ENCODE measurements at regions not wholly inside any gene's neighbourhood (a gene's known extent, or its start where the extent isn't known, plus 50 kb on each side); places are given as distances from the start of the nearest gene placed in this dataset.
"Not testable (repeated sequence)": the region's sequence is repeated elsewhere in the genome, so short reads cannot be mapped to it uniquely, and the experiment has no call there.

DNA sequence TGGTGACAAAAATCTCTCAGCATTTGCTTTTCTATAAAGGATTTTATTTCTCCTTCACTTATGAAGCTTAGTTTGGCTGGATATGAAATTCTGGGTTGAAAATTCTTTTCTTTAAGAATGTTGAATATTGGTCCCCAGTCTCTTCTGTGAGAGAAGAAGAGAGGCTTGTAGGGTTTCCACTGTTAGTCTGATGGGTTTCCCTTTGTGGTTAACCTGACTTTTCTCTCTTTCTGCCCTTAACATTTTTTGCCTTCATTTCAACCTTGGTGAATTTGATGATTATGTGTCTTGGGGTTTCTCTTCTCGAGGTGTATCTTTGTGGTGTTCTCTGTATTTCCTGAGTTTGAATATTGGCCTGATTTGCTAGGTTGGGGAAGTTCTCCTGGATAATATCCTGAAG lies 116.9 kb upstream of the ZEB2 start:
- DNase-seq, result not testable (repeated sequence)

GRCh38 chr2:144632809-144633208 lies 112.9 kb upstream of the ZEB2 start:
- no peak for DNase-seq

- no peak for DNase-seq
Observed at GRCh38 chr2:144631636-144632035, 111.7 kb upstream of the ZEB2 start.

- DNase-seq, result no peak
Observed at GRCh38 chr2:144630459-144631215, 110.7 kb upstream of the ZEB2 start.

DNA sequence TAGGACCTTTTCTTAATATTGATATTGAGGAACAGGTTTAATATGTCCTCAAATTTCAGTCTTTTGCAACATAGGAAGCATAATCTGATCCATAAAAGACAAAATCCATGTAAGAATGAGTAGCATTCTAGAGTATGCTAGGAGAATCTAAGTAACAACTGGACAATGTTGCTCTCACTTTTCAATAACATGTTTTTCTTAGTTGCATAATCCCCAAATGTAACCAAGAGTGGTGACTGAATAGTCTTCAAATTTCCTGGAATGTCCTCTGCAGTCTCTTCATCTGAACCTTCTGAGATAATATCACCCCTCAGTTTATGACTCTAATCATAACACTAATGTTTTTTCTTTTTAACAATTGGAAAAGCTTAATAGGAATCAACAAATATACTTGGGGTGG lies 110.0 kb upstream of the ZEB2 start:
- peak; percentile 24 for DNase-seq

DNA sequence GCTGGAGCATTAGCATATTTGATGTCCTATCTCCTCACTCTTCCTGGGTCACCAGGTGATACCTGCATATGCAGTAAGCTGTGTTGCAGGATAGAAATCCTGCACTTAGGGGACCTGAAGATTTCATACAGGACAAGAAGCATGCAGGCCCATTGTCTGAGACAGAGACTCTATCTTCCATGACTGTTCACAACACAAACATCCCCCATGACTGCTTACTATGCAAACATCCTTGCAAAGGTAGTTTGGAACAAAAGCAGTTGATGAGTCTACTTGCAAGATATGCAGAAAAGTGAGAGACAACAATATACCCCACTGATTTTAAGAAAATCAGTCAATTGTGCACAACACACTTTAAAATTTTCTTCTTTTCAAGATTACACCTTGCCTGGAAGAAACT lies 108.6 kb upstream of the ZEB2 start:
- DNase-seq, result no peak

GRCh38 chr2:144625626-144626025 lies 105.7 kb upstream of the ZEB2 start:
- no peak for DNase-seq

DNA sequence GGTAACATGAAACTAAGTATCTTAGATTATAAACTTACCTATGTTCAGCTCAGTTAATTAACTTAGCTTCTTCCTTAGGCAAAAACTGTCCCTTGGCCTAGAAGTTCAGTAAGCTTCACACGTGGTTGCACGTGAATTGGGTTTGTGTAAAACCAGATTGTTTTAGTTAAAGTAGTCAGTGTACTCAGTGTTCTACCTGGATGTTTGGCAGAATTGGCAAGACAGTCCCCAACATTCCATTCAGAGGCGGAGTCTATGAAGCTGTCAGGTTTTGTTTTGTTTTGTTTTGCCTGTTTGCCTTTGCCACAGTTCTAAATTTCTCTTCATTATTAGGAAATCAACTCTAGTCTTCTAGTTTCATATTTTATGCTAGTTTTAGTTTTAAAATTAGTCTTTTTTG lies 105.3 kb upstream of the ZEB2 start:
- no peak for DNase-seq

GRCh38 chr2:144624451-144624850 lies 104.5 kb upstream of the ZEB2 start:
- DNase-seq, result no peak

GRCh38 chr2:144622373-144622772 lies 102.5 kb upstream of the ZEB2 start:
- not testable (repeated sequence) for DNase-seq

GRCh38 chr2:144621266-144621665 lies 101.3 kb upstream of the ZEB2 start:
- DNase-seq, result no peak

DNA sequence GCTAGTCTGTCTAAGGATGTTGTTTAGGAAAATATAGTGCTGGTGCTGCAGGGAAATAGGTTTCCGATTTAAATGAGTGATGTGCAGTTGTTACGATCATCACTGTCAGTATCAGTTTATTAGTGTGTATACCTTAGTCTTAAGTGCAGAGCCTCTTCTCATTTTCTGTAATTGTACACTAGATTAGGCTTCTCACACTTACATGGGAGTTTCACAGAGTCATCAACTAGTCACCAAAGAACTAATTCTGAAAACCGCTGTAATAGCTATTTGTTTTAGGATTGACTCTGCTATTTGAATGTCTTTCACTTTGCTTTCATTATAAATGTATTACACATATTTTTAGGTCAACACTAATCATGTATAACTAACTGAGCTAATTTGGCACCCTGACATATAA lies 99.8 kb upstream of the ZEB2 start:
- no peak for DNase-seq

DNA sequence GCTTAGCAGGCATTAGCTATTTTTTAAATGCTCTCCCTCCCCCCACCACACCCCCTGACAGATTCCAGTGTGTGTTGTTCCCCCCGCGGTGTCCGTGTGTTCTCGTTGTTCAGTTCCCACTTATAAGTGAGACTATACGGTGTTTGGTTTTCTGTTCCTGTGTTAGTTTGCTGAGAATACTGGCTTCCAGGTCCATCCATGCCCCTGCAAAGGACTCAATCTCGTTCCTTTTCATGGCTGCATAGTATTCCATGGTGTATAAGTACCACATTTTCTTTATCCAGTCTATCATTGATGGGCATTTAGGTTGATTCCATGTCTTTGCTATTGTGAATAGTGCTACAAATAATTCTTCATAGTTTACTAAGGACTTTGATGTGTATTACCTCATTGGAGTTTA lies 97.3 kb upstream of the ZEB2 start:
- DNase-seq, result not testable (repeated sequence)

- no peak for DNase-seq
Observed at GRCh38 chr2:144615866-144616565, 96.1 kb upstream of the ZEB2 start.

DNA sequence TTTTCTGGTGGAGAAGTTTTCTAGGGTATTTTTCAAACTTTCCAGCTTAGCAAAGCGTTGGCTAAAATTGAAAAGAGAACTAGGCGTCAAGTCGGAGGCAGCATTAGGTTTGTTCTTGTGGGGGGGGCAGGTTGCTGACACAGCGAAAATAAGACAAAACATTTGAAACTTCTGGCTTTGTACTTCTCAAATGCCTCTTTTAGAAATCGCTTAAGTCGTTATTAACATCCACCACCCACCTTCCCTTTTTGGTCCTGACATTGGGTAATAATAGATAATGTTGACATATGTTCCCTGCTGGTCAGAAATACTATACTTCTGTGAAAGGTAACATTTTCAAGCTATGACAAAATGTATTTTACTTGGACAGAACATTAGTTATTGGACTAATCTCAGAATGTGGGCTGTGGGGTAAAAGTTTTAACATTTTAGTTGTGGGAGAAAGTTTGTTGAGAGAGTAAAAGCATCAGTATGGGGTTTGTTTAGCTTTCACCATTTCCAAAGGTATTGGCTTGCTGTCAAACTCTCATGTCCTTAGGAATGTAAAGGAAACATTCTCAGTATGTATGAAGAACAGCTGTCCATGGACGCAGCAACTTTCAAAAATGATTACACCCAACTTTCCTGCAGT lies 88.1 kb upstream of the ZEB2 start:
- no peak for DNase-seq

- DNase-seq, result no peak
Observed at GRCh38 chr2:144607099-144607498, 87.2 kb upstream of the ZEB2 start.

DNA sequence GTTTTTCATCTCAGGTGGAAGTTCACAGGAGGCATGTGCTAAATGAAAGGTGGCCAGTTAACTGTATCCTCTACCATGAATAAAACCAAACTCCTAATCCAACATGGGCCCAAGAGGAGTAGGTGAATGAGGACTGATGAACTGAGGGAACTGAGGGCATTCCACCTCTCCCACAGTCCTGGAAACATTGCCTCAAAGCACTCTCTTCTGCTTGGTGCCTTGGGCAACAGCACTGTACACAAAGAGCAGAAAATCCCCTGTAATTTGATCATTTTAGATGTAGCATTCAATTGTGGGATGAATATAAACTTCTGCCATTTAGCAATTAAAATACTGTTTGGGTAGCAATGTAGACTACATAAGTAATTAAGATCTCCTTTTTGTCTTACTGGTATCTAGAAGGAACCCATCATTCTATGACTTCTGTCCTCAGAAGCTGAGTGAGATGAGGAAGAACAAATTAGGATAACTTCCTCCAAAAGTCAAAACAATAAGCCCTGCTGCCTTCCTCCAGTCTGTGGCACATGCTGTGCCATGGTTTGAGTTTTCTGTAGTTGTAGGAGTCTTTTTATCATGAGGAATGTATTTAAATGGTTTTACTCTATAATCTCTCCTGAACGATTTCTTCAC lies 86.7 kb upstream of the ZEB2 start:
- no peak for DNase-seq

DNA sequence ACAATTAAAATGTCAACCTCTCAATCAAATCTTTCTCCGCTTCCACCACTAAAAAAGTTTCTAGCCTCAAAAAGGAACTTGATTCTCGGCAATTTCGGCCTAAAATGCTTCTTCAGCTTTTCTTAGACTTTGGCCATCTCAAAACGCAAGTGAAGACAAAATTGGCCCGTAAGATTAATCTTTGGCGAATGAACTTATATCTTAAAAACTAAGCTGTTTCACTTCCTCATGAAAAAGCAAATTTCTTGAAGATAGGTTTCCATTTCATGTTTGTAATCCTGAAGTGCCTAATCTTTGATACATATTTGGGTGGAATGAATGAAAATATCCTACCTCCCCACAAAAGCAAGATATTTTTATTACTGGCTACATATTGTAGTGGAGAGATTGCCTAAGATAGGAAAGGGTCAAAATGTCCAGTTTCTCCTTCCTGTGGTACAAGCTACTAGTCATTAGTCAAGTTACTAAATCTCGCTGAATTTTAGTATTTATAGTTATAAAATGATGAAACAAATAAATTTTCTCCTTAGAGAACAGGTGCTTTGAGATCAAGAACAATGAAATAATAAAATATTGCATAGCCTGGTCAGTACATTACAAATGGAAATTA lies 85.4 kb upstream of the ZEB2 start:
- DNase-seq, result no peak

DNA sequence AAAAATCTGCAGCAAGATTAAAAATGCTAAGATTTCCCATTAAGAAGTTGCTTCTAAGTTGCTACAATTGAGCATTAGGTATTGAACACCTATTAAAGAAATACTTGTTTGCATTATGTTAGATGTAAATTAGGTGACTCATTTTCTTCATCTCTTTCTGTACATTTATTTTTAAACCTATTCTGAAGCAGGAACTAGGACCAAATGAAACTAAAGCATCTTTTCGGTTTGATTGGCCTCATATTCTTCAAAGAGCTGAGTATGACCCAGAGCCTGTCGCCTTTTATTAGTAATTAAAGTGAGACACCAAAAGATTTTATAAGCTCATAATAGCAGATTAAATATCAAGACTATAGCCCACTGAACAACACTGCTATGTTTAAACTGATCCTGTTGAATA lies 83.4 kb upstream of the ZEB2 start:
- no peak for DNase-seq

GRCh38 chr2:144598906-144599305 lies 79.0 kb upstream of the ZEB2 start:
- no peak for DNase-seq

- DNase-seq, result no peak
Observed at GRCh38 chr2:144597894-144598593, 78.1 kb upstream of the ZEB2 start.

DNA sequence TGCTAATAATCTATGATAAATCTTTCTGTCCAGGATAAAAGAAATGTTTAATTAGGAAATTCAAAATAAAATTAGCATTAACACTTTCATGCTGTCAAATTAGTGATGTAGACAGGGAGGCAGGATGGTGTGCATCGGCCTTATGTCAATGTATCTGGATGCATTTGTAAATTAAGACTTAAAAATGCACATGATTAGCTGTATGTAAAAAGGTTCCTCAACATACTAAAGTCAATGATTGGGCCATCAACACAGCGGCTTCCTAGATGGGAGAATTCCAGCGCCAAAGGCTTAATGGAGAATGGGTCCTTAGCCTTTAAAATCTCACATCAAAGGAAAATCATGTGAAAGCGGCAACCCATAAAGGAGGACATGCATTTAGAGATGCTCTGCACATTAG lies 77.5 kb upstream of the ZEB2 start:
- no peak for DNase-seq

All from OCI-M1 (cell line).